Nephron progenitor cell (in vitro differentiated cells): ENCODE measurements at regions not wholly inside any gene's neighbourhood (a gene's known extent, or its start where the extent isn't known, plus 50 kb on each side); places are given as distances from the start of the nearest gene placed in this dataset.

ENCODE experiments used
- DNase-seq: peaks from one replicate; pipeline ENCODE4 v3.0.0; 2021
- H3K27ac Mint-ChIP-seq: 2 replicates; pipeline ENCODE4 v1.8.0; 2021; ENCODE audit warnings: mild to moderate bottlenecking, moderate library complexity, mixed read lengths
- H3K27me3 Mint-ChIP-seq: 2 replicates; pipeline ENCODE4 v1.8.0; 2021; ENCODE audit warnings: mild to moderate bottlenecking, low read depth, mixed read lengths; ENCODE audit not compliant: poor library complexity
- H3K36me3 Mint-ChIP-seq: 2 replicates; pipeline ENCODE4 v1.8.0; 2021; ENCODE audit warnings: low read depth, mixed read lengths
- H3K4me1 Mint-ChIP-seq: 2 replicates; pipeline ENCODE4 v1.8.0; 2021; ENCODE audit warnings: mixed read lengths
- H3K4me3 Mint-ChIP-seq: 2 replicates; pipeline ENCODE4 v1.8.0; 2021; ENCODE audit warnings: mild to moderate bottlenecking, moderate library complexity, mixed read lengths
- H3K9me3 Mint-ChIP-seq: 2 replicates; pipeline ENCODE4 v1.8.0; 2021; ENCODE audit warnings: mild to moderate bottlenecking, moderate library complexity, mixed read lengths
- TF ChIP-seq, protein P1 (sequence below): fragments of 200-600 bp; sonication (generic); IDR thresholded peaks from 2 replicates; pipeline ENCODE4 v1.5.0; 2021; ENCODE audit warnings: antibody characterized with exemption

- Mint-ChIP-seq H3K4me3 (no peak overlapping the region), H3K4me1 (peaks cover 3% of the 10 kb centered on the region)
- TF ChIP-seq, protein P1, sequence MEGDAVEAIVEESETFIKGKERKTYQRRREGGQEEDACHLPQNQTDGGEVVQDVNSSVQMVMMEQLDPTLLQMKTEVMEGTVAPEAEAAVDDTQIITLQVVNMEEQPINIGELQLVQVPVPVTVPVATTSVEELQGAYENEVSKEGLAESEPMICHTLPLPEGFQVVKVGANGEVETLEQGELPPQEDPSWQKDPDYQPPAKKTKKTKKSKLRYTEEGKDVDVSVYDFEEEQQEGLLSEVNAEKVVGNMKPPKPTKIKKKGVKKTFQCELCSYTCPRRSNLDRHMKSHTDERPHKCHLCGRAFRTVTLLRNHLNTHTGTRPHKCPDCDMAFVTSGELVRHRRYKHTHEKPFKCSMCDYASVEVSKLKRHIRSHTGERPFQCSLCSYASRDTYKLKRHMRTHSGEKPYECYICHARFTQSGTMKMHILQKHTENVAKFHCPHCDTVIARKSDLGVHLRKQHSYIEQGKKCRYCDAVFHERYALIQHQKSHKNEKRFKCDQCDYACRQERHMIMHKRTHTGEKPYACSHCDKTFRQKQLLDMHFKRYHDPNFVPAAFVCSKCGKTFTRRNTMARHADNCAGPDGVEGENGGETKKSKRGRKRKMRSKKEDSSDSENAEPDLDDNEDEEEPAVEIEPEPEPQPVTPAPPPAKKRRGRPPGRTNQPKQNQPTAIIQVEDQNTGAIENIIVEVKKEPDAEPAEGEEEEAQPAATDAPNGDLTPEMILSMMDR = no peak
These were observed 460.6 kb downstream of the AACS start for GRCh38 chr12:125525879-125526278.

GRCh38 chr12:125528281-125528680 lies 463.0 kb downstream of the AACS start:
- DNase-seq = no peak
- peaks cover 7% of the 10 kb centered on the region for H3K4me1 Mint-ChIP-seq

More at GRCh38 chr12:125525879-125526278, 460.6 kb downstream of the AACS start:
- H3K27ac Mint-ChIP-seq = no peak overlapping the region
- H3K9me3 Mint-ChIP-seq = peaks cover 17% of the 10 kb centered on the region
- peaks cover 4% of the 10 kb centered on the region for H3K36me3 Mint-ChIP-seq
- DNase-seq = no peak
- peaks cover 28% of the 10 kb centered on the region for H3K27me3 Mint-ChIP-seq

GRCh38 chr12:125530201-125530600 lies 465.0 kb downstream of the AACS start:
- TF ChIP-seq, protein P1 = no peak

More at GRCh38 chr12:125528281-125528680, 463.0 kb downstream of the AACS start:
- H3K27ac Mint-ChIP-seq = no peak overlapping the region
- H3K27me3 Mint-ChIP-seq = peaks cover 30% of the 10 kb centered on the region
- TF ChIP-seq, protein P1 = no peak
- H3K36me3 Mint-ChIP-seq = peaks cover 4% of the 10 kb centered on the region
- H3K9me3 Mint-ChIP-seq = peaks cover 5% of the 10 kb centered on the region
- H3K4me3 Mint-ChIP-seq = no peak overlapping the region

DNA sequence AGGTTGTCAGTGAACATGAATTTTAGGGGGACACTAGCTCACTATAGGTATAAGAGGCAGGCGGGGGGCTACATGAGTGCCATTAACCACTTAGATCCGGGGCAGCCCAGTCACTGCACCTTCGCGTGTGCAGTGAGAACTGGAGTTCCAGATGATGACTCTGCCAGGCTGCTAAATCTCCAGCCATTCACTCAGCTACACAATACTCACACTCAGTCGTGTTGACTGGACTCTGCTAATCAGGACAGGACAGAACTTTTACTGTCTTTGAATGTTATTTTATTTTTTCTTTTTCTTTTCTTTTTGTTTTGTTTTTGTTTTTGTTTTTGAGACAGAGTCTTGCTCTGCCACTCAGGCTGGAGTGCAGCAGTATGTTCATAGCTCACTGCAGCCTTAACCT lies 465.6 kb downstream of the AACS start:
- Mint-ChIP-seq H3K27ac (no peak overlapping the region), H3K36me3 (no peaks in the 10 kb centered on the region), H3K27me3 (peaks cover 31% of the 10 kb centered on the region), H3K9me3 (no peaks in the 10 kb centered on the region), H3K4me3 (no peak overlapping the region), H3K4me1 (peaks cover 7% of the 10 kb centered on the region)
- no peak for DNase-seq
- TF ChIP-seq, protein P1 = no peak

More at GRCh38 chr12:125530201-125530600, 465.0 kb downstream of the AACS start:
- Mint-ChIP-seq H3K27ac (no peak overlapping the region), H3K36me3 (no peaks in the 10 kb centered on the region), H3K4me3 (no peak overlapping the region), H3K27me3 (peaks cover 29% of the 10 kb centered on the region), H3K9me3 (no peaks in the 10 kb centered on the region), H3K4me1 (peaks cover 7% of the 10 kb centered on the region)
- no peak for DNase-seq

DNA sequence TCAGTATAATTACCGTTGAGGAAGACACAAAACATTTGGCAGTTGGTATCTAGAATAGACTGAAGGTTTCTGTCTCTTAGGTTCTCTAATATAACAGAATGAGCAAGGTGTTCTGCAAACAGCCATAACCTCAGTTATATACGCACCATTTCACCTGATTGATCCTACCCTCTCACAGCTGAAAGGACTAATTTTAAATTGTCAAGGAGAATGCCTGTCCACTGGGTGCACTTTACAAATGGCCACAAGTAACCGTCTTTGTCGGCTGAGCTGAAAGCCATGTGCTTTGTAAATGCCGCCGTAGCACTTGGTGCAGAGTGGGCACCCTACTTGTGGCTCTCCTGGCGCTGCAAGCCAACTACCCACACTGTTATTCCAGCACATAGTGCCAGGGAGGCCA lies 466.3 kb downstream of the AACS start:
- no peak for DNase-seq
- peaks cover 7% of the 10 kb centered on the region for H3K4me1 Mint-ChIP-seq
- peaks cover 31% of the 10 kb centered on the region for H3K27me3 Mint-ChIP-seq
- TF ChIP-seq, protein P1 = no peak
- H3K4me3 Mint-ChIP-seq = no peak overlapping the region
- H3K9me3 Mint-ChIP-seq = no peaks in the 10 kb centered on the region
- no peaks in the 10 kb centered on the region for H3K36me3 Mint-ChIP-seq
- H3K27ac Mint-ChIP-seq = no peak overlapping the region

GRCh38 chr12:125533434-125534029 lies 468.3 kb downstream of the AACS start:
- Mint-ChIP-seq H3K27ac (no peak overlapping the region), H3K36me3 (no peaks in the 10 kb centered on the region), H3K4me1 (peaks cover 7% of the 10 kb centered on the region), H3K27me3 (peaks cover 24% of the 10 kb centered on the region), H3K9me3 (no peaks in the 10 kb centered on the region), H3K4me3 (no peak overlapping the region)
- peak; percentile 88 for DNase-seq
- TF ChIP-seq, protein P1 = peak; percentile 93
